Testis (tissue), 2 donors: ENCODE measurements at regions not wholly inside any gene's neighbourhood (a gene's known extent, or its start where the extent isn't known, plus 50 kb on each side); places are given as distances from the start of the nearest gene placed in this dataset.

Experiments used
- CTCF ChIP-seq, 3 experiments: fragments of 450-650 bp in 2 of 3; fragments of 200-600 bp in 1 of 3; sonication (generic) in 1 of 3; IDR thresholded peaks; one replicate each; pipeline ENCODE4 v1.5.1; 2016 to 2019; ENCODE audit warnings: antibody characterized with exemption in 3 of 3, mild to moderate bottlenecking in 2 of 3, moderate library complexity in 1 of 3
- POLR2A ChIP-seq: fragments of 450-650 bp; IDR thresholded peaks from one replicate; pipeline ENCODE4 v1.6.1; 2017; ENCODE audit warnings: antibody characterized with exemption, mild to moderate bottlenecking, moderate library complexity

- TF ChIP-seq CTCF (IDR thresholded peaks at IDR 0.05) (no peak), POLR2A (no peak)
These were observed 233.9 kb upstream of the CAMK1G start for GRCh38 chr1:209349363-209350308.
